GM19395 (cell line): ENCODE measurements at regions not wholly inside any gene's neighbourhood (a gene's known extent, or its start where the extent isn't known, plus 50 kb on each side); places are given as distances from the start of the nearest gene placed in this dataset.
"Not testable (repeated sequence)": the region's sequence is repeated elsewhere in the genome, so short reads cannot be mapped to it uniquely, and the experiment has no call there.

Source experiments
- ATAC-seq: cut with Tn5 transposase; IDR thresholded peaks from one replicate; pipeline ENCODE4 v1.9.1; 2021; ENCODE audit warnings: mild to moderate bottlenecking, moderate library complexity; ENCODE audit not compliant: unreplicated experiment

DNA sequence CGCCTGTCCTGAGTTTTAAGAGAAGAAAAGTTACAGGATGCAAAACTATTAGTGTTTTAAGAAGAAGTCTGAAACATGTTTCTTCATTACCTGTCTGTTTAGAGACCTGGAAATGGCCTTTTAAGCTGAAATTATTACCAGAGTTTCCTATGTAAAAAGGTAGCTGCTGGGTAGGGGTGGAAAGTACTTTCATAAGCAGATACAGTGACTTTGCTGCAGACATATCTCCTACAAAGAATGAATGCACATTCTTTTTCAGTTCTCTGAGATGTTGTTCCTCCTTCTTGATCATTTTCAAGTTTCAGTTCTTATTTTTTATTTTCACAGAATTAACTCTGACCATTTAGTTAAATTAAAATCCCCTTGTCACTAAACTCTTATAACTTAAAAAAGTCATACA lies 1329.6 kb downstream of the KCNT2 start:
- ATAC-seq, result peak; percentile 82

- no peak for ATAC-seq
Observed at GRCh38 chr1:195275710-195276109, 1332.5 kb downstream of the KCNT2 start.

DNA sequence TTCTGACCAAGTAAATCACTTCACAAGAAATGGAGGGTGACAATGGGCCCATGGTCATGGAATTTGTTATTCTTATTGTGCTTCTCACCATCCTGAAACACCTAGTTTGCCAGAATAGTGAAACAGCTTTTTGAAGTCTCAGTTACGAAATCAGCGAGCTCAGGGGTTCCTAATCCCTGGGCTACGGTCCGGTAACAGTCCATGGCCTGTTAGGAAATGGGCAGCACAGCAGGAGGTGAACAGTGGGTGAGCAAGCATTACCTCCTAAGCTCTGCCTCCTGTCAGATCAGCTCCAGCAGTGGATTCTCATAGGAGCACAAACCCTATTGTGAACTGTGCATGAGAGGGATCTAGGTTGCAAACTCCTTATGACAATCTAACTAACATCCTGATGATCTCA lies 1356.3 kb downstream of the KCNT2 start:
- no peak for ATAC-seq

DNA sequence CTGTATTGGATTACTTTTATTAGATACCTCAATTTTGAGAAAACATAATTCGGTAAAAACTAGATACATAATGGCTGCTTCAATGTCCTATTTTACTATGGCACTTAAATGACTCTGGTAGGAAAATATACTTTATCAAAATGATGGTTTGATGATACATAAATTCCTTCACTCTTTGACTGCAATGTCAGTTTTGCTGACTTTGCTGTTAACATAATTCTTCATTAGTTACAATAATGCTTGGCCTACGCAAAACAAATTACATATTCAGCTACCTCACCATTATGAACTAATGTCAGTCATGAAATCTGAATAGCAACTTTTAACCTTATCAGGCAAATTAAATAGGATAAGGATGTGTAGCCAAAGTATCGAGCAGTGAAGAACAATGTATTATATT lies 1364.7 kb downstream of the KCNT2 start:
- no peak for ATAC-seq

DNA sequence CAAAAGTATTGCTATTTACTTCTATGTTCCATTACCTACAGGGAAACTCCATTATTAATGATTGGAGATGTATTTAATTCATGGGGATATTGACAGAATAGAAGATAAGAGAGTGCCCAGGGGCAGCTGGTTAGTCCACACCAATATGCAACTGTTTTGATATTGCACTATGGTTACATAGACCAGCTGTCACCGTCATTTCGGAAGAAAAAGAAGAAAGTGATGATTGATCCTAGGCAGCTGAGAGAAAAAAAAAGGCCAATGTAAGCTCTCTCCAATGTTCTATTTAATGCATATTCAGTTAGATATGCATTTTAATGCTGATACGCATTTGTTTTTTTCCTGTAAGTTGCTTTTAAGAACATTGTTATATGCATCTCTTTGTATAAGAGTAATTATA lies 1367.2 kb downstream of the KCNT2 start:
- no peak for ATAC-seq

DNA sequence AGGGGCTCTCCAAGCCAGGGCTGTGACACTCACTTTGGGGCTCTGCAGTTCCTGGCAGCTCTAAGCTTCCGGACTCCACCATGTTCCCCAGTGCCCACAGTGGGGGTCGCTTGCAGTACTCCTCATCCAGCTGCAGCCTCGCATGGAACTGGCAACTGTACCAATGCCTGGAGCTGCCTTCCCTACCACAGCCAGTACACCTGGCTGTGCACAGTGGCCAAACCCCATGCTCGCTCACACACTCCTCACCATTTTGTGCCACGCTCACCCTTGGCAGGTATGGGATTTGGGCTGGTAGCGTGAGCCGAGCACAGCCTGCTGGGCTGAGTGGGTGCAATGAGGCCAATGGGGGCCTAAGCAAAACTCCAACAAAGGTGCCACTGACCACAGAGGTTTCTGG lies 1369.9 kb downstream of the KCNT2 start:
- ATAC-seq, result no peak

DNA sequence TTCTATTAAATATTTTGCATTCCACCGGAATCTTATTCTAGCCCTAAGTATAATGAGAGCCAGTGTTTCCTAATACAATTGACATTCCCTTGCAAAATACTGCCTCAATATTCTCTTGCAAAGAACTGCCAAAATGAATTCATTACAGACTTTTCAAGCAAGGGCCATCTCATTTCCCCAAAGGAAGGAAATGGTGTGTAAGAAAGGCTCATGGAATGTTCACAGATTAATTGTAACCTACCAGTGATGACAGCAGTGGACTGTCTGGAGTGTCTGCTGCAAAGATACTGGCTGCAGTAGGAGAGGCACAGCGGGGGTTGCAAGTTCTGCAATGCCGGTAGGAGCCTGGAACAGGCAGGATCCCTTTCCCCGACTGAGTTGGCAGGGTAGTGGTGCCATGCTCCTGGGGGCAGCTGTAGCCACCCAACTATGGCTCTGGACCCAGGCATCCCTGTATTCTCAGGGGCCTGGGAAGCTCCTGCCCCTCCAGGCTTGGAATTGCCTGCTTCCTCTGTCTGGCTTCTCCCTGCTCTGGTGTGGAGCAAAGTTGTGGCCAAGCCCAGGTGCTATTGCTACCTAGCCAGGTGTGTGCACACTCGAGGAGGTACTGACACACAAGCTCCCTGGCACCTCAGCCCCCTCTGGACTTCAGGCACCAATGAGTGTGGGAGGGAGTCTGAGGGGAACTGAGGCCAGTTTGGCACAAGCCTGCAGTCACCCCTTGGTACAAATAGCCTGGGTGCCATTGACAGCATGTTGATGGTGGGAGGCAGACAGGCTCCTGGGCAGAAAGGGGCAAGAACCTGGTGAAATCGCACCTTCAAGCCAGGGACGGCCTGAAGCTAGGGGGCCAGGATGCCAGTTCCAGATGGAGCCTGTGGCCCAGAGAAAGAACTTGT lies 1371.0 kb downstream of the KCNT2 start:
- no peak for ATAC-seq

DNA sequence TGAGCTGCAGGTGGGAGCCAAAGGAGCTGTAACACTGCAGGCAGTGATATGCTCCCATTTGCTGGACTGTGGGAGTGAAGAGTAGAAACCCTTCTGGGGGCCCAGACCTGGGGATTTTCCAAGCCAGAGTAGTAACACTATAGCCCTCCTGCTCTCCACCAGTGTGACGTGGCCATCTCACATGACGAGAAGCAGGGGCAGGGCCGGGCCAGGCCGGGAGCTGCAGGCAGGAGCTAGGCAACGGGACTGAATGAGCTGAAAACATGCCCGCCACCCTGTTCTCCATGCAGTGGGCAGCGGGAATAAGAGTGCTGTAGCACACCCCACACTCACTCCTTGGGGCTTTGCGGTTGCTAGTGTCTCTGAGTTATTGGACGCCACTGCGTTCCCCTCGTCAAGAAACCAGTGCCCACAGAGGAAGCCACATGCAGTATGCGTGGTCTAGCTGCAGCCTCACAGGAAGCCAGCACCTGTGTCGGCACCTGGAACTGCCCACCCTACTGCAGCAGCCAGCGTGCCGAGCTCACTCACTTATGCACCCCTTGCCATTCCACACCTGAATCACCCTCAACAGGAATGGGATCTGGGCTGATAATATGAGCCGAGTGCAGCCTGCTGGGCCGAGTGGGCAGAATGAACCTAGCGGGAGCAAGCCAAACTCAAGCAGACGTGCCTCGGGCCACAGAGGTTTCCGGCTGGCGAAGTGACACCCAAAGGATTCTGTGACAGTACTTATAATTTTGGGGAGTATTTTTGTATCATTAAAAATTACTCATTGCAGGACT lies 1389.6 kb downstream of the KCNT2 start:
- ATAC-seq, result no peak

GRCh38 chr1:195202241-195202640 lies 1406.0 kb downstream of the KCNT2 start:
- no peak for ATAC-seq

- ATAC-seq, result no peak
Observed at GRCh38 chr1:195200772-195201171, 1407.5 kb downstream of the KCNT2 start.

DNA sequence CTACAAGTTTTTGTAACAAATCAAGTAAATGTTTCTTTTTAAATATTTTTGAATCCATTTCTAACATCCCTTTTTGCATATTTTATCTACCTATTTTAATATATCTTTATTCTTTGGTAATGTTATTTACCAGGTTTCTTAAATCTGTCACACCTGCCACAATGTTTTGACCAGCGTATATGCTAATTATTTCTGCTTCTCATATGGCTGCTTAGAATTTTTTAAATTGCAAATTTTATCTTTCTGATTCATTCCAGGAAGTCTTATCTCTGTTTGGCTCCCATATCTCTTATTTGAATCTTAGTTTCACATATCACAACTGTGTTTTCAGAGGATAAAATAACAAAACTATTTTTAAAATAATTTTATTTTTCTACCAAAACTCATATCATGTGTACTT lies 1411.1 kb downstream of the KCNT2 start:
- no peak for ATAC-seq

DNA sequence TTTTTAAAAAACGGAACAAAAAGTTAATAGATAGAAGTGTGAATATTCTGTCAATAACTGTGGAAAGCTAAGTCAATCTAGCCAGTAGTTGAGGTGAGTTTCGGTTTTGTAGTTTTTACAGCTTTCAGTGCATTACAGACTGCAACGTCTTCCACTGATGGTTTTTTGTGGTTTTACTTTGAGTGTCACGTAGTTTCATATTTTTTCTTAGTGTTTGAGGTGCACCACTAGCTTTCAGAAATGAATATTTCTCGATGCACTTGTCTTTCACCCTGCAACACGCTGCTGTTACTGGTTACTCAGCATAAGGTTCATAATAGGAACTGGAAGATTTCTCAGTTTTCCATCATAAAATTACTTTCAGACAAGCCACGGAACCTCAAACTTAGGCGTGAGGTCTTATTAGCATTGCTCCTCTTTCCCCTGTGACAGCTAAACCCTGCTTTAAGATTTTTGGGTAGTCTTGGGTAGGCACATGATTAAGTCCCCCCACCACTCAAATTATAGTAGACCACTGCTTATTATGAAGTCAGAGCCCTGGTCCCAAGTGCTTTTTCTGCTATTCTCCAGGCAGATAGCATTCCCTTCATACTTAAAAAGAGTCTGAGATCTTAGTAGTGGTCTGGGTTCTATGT lies 1412.7 kb downstream of the KCNT2 start:
- ATAC-seq, result peak; percentile 98

DNA sequence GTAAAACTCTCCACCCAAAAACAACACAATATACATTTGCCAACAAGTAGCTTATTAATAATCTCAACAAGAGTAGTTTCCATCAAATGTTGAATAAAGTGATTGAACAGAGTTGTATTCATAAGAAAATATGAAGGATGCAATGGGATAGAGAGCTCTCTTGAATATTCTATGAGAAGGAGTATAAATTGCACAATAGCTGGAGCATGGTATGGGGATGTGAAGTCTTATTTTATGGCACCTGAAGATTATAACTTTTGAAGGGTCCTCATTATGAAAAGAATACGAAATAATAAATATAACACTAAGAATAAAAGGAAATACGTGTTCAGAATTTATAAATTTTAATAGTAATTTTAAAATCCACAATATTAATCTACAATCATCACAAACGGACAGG lies 1415.1 kb downstream of the KCNT2 start:
- no peak for ATAC-seq

DNA sequence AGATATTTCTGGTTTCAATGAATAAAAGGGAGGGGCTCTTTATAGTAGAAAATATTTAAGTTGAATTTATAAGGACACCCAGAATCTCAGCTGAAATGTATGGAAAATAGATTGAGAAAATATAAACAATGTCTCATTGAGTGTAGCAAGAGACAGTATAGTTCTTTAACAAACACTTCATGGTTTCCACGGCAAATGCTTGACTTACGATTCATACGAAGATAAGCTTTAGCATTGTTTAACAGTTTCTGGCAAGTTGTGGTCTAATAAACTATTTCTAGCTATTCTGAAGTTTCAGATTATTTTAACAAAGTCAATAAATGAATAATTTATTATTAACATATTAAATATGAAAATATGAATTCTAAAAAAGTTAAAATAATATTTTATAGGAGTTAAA lies 1419.4 kb downstream of the KCNT2 start:
- ATAC-seq, result no peak

DNA sequence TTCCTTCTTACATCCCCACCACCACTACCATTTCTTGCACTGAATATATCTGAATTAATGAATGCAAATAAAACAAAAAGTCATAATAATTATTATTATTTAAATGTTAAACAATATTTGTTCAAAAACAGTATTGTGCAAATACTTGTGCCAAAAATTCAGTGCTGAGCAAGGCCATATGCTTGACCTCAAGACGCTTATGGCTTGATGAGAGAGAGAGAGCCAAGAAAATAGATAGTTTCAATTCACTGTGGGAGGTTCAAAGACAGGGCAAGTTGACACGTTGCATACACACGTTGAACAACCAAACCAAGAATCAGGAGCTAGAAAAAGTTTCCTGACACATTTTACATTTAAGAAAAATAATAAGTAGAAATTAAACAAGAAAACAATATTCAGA lies 1421.7 kb downstream of the KCNT2 start:
- no peak for ATAC-seq

DNA sequence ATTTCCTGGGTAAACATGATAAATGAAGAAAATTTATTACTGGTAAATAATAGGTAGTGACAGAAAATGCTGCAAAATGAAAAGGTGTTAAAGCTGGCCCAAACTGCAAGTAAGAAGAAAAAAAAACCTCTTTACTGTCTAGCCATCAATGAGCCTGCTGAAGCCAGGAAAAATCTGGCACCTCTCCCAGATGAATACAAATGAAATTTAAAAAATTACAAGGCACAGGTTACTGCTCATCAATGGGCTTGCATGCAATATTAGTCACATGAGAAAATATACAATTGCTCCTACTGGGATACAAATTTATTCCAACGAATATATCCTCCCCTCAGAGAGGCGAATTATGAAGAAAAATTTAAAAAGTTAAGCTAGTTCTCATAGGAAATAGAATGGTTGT lies 1422.5 kb downstream of the KCNT2 start:
- ATAC-seq, result no peak

DNA sequence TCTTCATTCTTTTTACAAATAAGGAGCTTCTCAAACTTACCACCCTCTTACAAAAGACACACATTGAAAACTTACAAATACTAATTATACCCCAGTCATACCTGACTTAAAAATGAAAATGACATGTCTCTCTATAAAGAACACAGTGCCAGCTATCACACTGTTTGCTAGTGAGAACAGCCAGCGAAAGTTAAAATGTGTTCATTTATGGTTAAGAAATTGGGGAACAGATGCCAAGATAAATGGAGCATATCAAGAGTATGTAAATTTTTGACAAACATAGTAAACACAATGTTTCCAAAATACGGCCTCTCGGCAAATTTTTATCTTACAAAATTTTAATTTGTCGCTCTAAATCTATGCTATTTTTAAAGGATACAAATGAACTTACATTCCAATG lies 1422.9 kb downstream of the KCNT2 start:
- ATAC-seq, result no peak

GRCh38 chr1:195173753-195174152 lies 1434.5 kb downstream of the KCNT2 start:
- ATAC-seq, result no peak

- not testable (repeated sequence) for ATAC-seq
Observed at GRCh38 chr1:195159795-195160194, 1448.4 kb downstream of the KCNT2 start.

DNA sequence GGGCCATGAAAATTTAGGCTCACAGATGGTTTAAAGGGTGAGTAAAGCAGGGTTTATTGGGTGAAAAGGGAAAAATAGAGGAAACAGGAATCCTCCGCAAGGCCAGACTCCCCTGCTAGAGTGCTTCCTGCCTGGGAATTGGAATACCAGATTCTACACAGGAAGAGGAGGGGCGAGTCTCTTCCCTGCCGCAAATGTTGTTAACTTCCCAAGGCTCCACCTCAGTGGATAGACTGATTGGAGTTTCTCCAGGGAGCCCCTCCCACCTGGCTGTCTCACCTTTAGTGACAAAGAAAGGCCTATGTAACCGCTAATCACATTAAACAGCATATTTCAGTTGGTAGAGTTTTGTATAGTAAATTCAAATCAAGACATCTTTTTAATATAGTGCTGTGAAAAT lies 1450.1 kb downstream of the KCNT2 start:
- no peak for ATAC-seq

DNA sequence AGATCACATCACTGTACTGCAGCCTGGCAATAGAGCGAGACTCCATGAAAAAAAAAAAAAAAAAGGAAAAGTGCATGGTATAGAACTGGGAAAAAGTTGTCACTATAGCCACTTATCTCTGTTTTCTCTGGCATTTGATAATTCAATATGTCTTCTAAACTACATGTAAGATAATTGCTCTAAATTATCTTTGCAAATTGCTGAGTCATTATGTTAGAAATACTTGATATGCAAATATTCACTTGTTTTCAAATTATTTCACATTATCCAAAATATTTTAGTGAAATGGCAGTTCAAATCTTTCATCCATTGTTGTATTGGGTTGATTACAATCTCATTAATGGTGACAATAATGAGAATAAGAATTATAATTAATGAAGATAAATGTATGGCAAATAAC lies 1455.1 kb downstream of the KCNT2 start:
- ATAC-seq, result no peak

GRCh38 chr1:195150768-195151167 lies 1457.5 kb downstream of the KCNT2 start:
- ATAC-seq, result no peak
